Esophagus squamous epithelium (tissue), 4 donors: ENCODE measurements at regions not wholly inside any gene's neighbourhood (a gene's known extent, or its start where the extent isn't known, plus 50 kb on each side); places are given as distances from the start of the nearest gene placed in this dataset.

Experiments
- POLR2A ChIP-seq, 4 donors: fragments of 450-650 bp; IDR thresholded peaks; one replicate each; pipeline ENCODE4 v1.6.1; 2017; ENCODE audit warnings: antibody characterized with exemption in 4 of 4, mild to moderate bottlenecking in 4 of 4, moderate library complexity in 3 of 4
- TF ChIP-seq, protein P1 (sequence below), 6 experiments: fragments of 450-650 bp in 4 of 6; fragments of 200-600 bp in 2 of 6; sonication (generic) in 2 of 6; IDR thresholded peaks; one replicate each; pipeline ENCODE4 v1.5.1; 2016 to 2019; ENCODE audit warnings: antibody characterized with exemption in 6 of 6, mild to moderate bottlenecking in 4 of 6, moderate library complexity in 4 of 6

GRCh38 chr17:77436481-77436880, 295.7 kb downstream of the SEC14L1 start:
- TF ChIP-seq, protein P1, sequence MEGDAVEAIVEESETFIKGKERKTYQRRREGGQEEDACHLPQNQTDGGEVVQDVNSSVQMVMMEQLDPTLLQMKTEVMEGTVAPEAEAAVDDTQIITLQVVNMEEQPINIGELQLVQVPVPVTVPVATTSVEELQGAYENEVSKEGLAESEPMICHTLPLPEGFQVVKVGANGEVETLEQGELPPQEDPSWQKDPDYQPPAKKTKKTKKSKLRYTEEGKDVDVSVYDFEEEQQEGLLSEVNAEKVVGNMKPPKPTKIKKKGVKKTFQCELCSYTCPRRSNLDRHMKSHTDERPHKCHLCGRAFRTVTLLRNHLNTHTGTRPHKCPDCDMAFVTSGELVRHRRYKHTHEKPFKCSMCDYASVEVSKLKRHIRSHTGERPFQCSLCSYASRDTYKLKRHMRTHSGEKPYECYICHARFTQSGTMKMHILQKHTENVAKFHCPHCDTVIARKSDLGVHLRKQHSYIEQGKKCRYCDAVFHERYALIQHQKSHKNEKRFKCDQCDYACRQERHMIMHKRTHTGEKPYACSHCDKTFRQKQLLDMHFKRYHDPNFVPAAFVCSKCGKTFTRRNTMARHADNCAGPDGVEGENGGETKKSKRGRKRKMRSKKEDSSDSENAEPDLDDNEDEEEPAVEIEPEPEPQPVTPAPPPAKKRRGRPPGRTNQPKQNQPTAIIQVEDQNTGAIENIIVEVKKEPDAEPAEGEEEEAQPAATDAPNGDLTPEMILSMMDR (IDR thresholded peaks at IDR 0.05): no peak
- TF ChIP-seq POLR2A (IDR thresholded peaks at IDR 0.05): no peak
